ENCODE measurements at regions not wholly inside any gene's neighbourhood (a gene's known extent, or its start where the extent isn't known, plus 50 kb on each side); places are given as distances from the start of the nearest gene placed in this dataset.

DNA sequence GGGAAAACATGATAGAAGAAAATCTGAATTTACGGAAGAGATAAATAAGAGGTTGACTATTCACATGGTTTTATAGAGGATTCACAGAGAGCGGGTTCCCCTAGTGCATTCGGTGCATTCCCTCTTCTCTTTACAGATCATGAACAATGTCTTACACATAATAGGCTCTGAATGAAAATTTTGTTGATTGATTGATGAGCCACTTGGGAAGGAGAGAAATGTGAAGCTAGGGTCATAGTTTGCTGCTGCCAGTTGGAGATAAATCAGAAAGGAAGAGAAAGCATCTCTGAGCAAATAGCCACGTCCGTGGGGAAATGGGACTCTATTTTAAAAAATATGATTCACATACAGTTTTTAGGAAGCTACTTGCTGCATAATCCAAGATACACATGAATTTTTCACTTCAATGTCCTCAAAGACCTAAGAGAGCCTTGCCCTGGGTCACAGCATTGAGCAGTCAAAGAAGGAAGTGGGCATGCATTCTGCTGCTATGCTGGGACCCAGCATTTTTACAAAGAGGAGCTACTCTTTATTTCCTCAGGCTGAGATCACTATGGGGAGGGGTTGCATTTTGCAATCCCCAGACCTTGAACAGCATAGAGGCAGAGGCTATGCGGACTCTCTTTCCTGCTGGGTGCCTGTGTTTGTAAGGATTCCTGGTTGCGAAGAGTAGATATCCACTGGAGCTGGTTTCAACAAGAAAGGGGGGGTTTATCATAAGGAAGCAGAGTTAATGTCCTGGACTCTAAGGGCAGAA is 395.3 kb downstream of the TSN start:
- 68 to 69% (median 68%) methylated on average over 7 of the region's 7 CpGs for WGBS, 3 donors
- intact Hi-C loops (cut with DNase I): no loop called here

DNA sequence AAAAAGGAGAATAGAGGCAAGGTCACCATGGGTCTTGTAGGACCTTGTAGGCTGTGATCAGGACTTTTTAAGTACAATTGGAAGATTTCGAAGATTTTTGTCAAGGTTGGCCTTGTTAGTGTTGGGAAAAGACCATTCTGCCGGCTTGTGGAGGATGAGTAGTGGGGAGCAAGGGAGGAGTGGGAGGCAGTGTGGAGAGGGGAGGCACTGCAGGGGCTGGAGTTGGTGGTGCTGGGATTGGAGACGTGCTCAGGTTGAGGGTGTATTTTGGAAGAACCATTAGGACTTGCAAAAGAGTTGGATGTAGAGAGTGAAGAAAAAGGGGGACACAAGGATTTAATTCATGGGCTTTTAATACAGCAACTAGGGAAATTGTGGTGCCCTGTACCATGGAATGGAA is 397.1 kb downstream of the TSN start:
- WGBS, 3 donors: 81 to 89% (median 88%) methylated on average over 3 of the region's 3 CpGs

More for the DNA sequence above, 395.3 kb downstream of the TSN start:
- no peaks in the 10 kb centered on the region for H3K27me3 ChIP-seq
- no peak overlapping the region for H3K4me3 ChIP-seq
- no peak for DNase-seq
- TF ChIP-seq EP300 (IDR thresholded peaks at IDR 0.05) (no peak), POLR2A (IDR thresholded peaks at IDR 0.05) (no peak)
- TF ChIP-seq, protein P1, sequence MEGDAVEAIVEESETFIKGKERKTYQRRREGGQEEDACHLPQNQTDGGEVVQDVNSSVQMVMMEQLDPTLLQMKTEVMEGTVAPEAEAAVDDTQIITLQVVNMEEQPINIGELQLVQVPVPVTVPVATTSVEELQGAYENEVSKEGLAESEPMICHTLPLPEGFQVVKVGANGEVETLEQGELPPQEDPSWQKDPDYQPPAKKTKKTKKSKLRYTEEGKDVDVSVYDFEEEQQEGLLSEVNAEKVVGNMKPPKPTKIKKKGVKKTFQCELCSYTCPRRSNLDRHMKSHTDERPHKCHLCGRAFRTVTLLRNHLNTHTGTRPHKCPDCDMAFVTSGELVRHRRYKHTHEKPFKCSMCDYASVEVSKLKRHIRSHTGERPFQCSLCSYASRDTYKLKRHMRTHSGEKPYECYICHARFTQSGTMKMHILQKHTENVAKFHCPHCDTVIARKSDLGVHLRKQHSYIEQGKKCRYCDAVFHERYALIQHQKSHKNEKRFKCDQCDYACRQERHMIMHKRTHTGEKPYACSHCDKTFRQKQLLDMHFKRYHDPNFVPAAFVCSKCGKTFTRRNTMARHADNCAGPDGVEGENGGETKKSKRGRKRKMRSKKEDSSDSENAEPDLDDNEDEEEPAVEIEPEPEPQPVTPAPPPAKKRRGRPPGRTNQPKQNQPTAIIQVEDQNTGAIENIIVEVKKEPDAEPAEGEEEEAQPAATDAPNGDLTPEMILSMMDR (IDR thresholded peaks at IDR 0.05): no peak
- H3K4me1 ChIP-seq (ENCODE audit: insufficient read depth): no peaks in the 10 kb centered on the region
- H3K27ac ChIP-seq: no peak overlapping the region
- H3K36me3 ChIP-seq: no peaks in the 10 kb centered on the region
- no peaks in the 10 kb centered on the region for H3K9me3 ChIP-seq

DNA sequence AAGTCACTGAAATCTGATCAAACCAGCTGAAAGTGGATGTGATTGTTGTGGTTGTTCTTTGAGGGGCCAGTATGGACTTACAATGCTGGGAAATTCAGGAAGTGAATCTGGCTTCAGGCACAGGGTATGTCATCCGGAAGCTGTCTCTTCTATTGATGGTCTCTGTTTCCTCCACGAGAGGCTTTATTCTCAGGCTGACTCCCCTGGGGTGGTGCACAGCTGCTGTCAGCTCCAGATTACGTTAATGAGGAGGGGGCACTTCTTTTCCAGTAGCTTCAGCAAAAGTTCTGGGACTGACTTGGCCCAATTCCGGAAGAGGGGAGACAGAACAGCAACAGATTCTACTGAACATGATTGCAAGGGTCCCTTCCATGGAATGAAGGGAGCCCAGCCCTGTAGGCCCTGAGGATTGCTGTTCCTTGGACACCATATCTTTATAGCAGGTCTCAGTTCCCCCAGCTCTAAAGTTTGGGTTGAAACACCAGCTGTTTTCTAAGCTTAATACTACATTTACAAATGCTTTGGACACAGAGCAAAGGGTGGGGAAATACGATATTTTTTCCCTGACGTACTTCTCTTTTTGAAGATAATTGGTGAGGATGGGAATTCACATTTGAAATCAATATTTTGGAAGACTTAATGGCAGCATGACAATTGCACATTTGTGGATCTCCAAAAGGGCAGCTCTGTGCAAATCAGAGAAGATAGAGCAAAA is 400.9 kb downstream of the TSN start:
- Histone ChIP-seq H3K4me3 (no peak overlapping the region), H3K9me3 (no peaks in the 10 kb centered on the region), H3K27ac (no peak overlapping the region), H3K36me3 (no peaks in the 10 kb centered on the region), H3K27me3 (no peaks in the 10 kb centered on the region), H3K4me1 (ENCODE audit: insufficient read depth) (no peaks in the 10 kb centered on the region)
- WGBS, 3 donors: 62 to 68% (median 63%) methylated on average over 6 of the region's 6 CpGs
- no peak for TF ChIP-seq EP300 (IDR thresholded peaks at IDR 0.05)
- TF ChIP-seq, protein P1 (IDR thresholded peaks at IDR 0.05): no peak
- TF ChIP-seq POLR2A (IDR thresholded peaks at IDR 0.05): no peak
- intact Hi-C loops (cut with DNase I): no loop called here
- DNase-seq: no peak

More for the DNA sequence above, 397.1 kb downstream of the TSN start:
- intact Hi-C loops (cut with DNase I): no loop called here
- Histone ChIP-seq H3K36me3 (no peaks in the 10 kb centered on the region), H3K27me3 (no peaks in the 10 kb centered on the region), H3K9me3 (no peaks in the 10 kb centered on the region), H3K4me3 (no peak overlapping the region), H3K4me1 (ENCODE audit: insufficient read depth) (no peaks in the 10 kb centered on the region), H3K27ac (no peak overlapping the region)
- TF ChIP-seq EP300 (IDR thresholded peaks at IDR 0.05) (no peak), POLR2A (IDR thresholded peaks at IDR 0.05) (no peak)
- TF ChIP-seq, protein P1 (IDR thresholded peaks at IDR 0.05): no peak
- no peak for DNase-seq

DNA sequence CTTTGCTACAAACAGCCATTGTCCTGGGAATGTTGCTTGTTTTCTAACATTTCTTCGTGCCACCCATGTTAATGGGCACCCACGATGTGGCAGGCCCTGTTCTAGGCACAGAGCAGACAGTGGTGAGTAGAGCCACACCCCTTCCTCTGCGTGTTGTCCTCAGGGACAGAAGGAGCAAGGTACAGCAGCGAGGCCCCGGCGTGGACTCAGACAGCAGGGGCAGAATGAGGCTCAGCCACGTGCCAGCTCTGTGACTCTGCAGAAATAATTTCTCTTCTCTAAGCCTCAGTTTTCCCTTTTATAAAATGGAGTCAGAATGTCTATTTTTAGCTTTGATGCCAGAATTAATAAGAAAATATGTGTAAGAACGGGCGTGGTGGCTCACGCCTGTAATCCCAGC is 401.7 kb downstream of the TSN start:
- H3K9me3 ChIP-seq: no peaks in the 10 kb centered on the region
- DNase-seq: no peak
- H3K4me1 ChIP-seq (ENCODE audit: insufficient read depth): no peaks in the 10 kb centered on the region
- no peaks in the 10 kb centered on the region for H3K27me3 ChIP-seq
- H3K4me3 ChIP-seq: no peak overlapping the region
- TF ChIP-seq POLR2A (IDR thresholded peaks at IDR 0.05) (no peak), EP300 (IDR thresholded peaks at IDR 0.05) (no peak)
- TF ChIP-seq, protein P1 (IDR thresholded peaks at IDR 0.05): no peak
- WGBS, 3 donors: 88 to 93% (median 91%) methylated on average over 10 of the region's 10 CpGs
- intact Hi-C loops (cut with DNase I): no loop called here
- no peaks in the 10 kb centered on the region for H3K36me3 ChIP-seq
- H3K27ac ChIP-seq: no peak overlapping the region

All from ovary (tissue), 7 donors.